HEK293 (cell line): ENCODE measurements at regions not wholly inside any gene's neighbourhood (a gene's known extent, or its start where the extent isn't known, plus 50 kb on each side); places are given as distances from the start of the nearest gene placed in this dataset.

ENCODE experiments used
- GLI4 ChIP-seq: fragments of 450-650 bp; formaldehyde crosslinking; IDR thresholded peaks from 2 replicates; pipeline ENCODE4 v1.5.1; 2016; ENCODE audit warnings: missing biosample characterization, missing genetic modification characterization
- GLIS2 ChIP-seq: fragments of 450-650 bp; formaldehyde crosslinking; IDR thresholded peaks from 2 replicates; pipeline ENCODE4 v1.5.1; 2016; ENCODE audit warnings: missing biosample characterization, missing genetic modification characterization
- PRDM1 ChIP-seq: fragments of 450-650 bp; formaldehyde crosslinking; IDR thresholded peaks from 2 replicates; pipeline ENCODE4; 2016; ENCODE audit warnings: missing biosample characterization, missing genetic modification characterization
- YY1 ChIP-seq: fragments of 450-650 bp; formaldehyde crosslinking; IDR thresholded peaks from 2 replicates; pipeline ENCODE4 v1.5.1; 2018; ENCODE audit warnings: missing biosample characterization, missing genetic modification characterization
- ZBTB20 ChIP-seq: fragments of 450-650 bp; formaldehyde crosslinking; IDR thresholded peaks from 2 replicates; pipeline ENCODE4 v1.5.1; 2016; ENCODE audit warnings: missing biosample characterization, missing genetic modification characterization
- ZNF561 ChIP-seq: fragments of 450-650 bp; IDR thresholded peaks from 2 replicates; pipeline ENCODE4 v1.5.1; 2018; ENCODE audit warnings: missing biosample characterization, missing genetic modification characterization, borderline replicate concordance
- ZNF624 ChIP-seq: fragments of 450-650 bp; formaldehyde crosslinking; IDR thresholded peaks from 2 replicates; pipeline ENCODE4 v1.5.1; 2017; ENCODE audit warnings: missing biosample characterization, missing genetic modification characterization
- TF ChIP-seq, protein P1 (sequence below): fragments of 450-650 bp; IDR thresholded peaks from 2 replicates; pipeline ENCODE4 v1.5.1; 2018; ENCODE audit warnings: missing biosample characterization, mild to moderate bottlenecking, missing genetic modification characterization
- TF ChIP-seq, protein P2 (sequence below): fragments of 450-650 bp; formaldehyde crosslinking; IDR thresholded peaks from 2 replicates; pipeline ENCODE4 v1.5.1; 2016; ENCODE audit warnings: missing biosample characterization, missing genetic modification characterization
- TF ChIP-seq, protein P3 (sequence below): fragments of 450-650 bp; formaldehyde crosslinking; IDR thresholded peaks from 2 replicates; pipeline ENCODE4 v1.5.1; 2016; ENCODE audit warnings: missing biosample characterization, missing genetic modification characterization

DNA sequence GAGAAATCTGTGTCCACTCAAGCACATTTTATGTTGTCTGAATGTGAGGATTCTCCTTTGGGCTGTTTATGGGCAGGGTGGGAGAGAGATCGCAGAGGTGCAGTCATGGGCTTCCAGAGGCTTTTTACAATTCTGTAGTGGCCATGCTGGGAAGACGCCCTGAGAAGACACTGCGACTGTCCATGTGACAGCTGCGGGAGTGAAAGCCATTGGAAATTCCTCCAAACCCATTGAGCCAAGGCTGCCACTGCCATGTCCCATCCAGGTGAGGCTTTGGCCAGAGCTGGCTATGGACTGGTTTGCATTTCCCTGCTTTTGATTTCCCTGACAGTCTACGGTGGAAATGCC is 216.9 kb upstream of the ECI2 start:
- TF ChIP-seq, protein P1, sequence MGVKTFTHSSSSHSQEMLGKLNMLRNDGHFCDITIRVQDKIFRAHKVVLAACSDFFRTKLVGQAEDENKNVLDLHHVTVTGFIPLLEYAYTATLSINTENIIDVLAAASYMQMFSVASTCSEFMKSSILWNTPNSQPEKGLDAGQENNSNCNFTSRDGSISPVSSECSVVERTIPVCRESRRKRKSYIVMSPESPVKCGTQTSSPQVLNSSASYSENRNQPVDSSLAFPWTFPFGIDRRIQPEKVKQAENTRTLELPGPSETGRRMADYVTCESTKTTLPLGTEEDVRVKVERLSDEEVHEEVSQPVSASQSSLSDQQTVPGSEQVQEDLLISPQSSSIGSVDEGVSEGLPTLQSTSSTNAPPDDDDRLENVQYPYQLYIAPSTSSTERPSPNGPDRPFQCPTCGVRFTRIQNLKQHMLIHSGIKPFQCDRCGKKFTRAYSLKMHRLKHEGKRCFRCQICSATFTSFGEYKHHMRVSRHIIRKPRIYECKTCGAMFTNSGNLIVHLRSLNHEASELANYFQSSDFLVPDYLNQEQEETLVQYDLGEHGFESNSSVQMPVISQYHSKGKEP (tag by site-specific recombination) = no peak
- TF ChIP-seq ZNF624 (tag by site-specific recombination) = no peak
- TF ChIP-seq, protein P2, sequence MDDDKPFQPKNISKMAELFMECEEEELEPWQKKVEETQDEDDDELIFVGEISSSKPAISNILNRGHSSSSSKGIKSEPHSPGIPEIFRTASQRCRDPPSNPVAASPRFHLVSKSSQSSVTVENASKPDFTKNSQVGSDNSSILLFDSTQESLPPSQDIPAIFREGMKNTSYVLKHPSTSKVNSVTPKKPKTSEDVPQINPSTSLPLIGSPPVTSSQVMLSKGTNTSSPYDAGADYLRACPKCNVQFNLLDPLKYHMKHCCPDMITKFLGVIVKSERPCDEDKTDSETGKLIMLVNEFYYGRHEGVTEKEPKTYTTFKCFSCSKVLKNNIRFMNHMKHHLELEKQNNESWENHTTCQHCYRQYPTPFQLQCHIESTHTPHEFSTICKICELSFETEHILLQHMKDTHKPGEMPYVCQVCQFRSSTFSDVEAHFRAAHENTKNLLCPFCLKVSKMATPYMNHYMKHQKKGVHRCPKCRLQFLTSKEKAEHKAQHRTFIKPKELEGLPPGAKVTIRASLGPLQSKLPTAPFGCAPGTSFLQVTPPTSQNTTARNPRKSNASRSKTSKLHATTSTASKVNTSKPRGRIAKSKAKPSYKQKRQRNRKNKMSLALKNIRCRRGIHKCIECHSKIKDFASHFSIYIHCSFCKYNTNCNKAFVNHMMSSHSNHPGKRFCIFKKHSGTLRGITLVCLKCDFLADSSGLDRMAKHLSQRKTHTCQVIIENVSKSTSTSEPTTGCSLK (tag by site-specific recombination) = no peak
- TF ChIP-seq, protein P3, sequence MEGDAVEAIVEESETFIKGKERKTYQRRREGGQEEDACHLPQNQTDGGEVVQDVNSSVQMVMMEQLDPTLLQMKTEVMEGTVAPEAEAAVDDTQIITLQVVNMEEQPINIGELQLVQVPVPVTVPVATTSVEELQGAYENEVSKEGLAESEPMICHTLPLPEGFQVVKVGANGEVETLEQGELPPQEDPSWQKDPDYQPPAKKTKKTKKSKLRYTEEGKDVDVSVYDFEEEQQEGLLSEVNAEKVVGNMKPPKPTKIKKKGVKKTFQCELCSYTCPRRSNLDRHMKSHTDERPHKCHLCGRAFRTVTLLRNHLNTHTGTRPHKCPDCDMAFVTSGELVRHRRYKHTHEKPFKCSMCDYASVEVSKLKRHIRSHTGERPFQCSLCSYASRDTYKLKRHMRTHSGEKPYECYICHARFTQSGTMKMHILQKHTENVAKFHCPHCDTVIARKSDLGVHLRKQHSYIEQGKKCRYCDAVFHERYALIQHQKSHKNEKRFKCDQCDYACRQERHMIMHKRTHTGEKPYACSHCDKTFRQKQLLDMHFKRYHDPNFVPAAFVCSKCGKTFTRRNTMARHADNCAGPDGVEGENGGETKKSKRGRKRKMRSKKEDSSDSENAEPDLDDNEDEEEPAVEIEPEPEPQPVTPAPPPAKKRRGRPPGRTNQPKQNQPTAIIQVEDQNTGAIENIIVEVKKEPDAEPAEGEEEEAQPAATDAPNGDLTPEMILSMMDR (tag by site-specific recombination) = no peak
- no peak for TF ChIP-seq PRDM1
- no peak for TF ChIP-seq YY1
- TF ChIP-seq GLI4 (tag by site-specific recombination) = no peak
- TF ChIP-seq GLIS2 (tag by site-specific recombination) = no peak
- TF ChIP-seq ZBTB20 (tag by site-specific recombination) = no peak
- TF ChIP-seq ZNF561 = no peak
